Nephron (organoid): ENCODE measurements at regions not wholly inside any gene's neighbourhood (a gene's known extent, or its start where the extent isn't known, plus 50 kb on each side); places are given as distances from the start of the nearest gene placed in this dataset.
A peak's percentile ranks its signal among the peaks of the same experiment; 100 is the strongest.
"Not testable (repeated sequence)": the region's sequence is repeated elsewhere in the genome, so short reads cannot be mapped to it uniquely, and the experiment has no call there.

ENCODE experiments used
- H3K27ac Mint-ChIP-seq, 3 experiments: 2 replicates each; pipeline ENCODE4 v1.8.0; 2020; ENCODE audit warnings: mixed read lengths in 3 of 3, mild to moderate bottlenecking in 2 of 3, moderate library complexity in 1 of 3
- H3K27me3 Mint-ChIP-seq: 2 replicates; pipeline ENCODE4 v1.8.0; 2021; ENCODE audit warnings: low read depth, mild to moderate bottlenecking, moderate library complexity, mixed read lengths
- H3K36me3 Mint-ChIP-seq: 2 replicates; pipeline ENCODE4 v1.8.0; 2020; ENCODE audit warnings: low read depth, mixed read lengths
- H3K4me1 Mint-ChIP-seq: 2 replicates; pipeline ENCODE4 v1.8.0; 2020; ENCODE audit warnings: mixed read lengths
- H3K4me3 Mint-ChIP-seq, 3 experiments: 2 replicates each; pipeline ENCODE4 v1.8.0; 2020; ENCODE audit warnings: mild to moderate bottlenecking in 3 of 3, mixed read lengths in 3 of 3, moderate library complexity in 2 of 3
- H3K9me3 Mint-ChIP-seq: 2 replicates; pipeline ENCODE4 v1.8.0; 2020; ENCODE audit warnings: mixed read lengths
- TF ChIP-seq, protein P1 (sequence below), 3 experiments: fragments of 200-600 bp; sonication (generic); IDR thresholded peaks; one replicate each; pipeline ENCODE4 v1.5.0; 2021; ENCODE audit warnings: antibody characterized with exemption in 3 of 3; ENCODE audit not compliant: unreplicated experiment in 3 of 3

DNA sequence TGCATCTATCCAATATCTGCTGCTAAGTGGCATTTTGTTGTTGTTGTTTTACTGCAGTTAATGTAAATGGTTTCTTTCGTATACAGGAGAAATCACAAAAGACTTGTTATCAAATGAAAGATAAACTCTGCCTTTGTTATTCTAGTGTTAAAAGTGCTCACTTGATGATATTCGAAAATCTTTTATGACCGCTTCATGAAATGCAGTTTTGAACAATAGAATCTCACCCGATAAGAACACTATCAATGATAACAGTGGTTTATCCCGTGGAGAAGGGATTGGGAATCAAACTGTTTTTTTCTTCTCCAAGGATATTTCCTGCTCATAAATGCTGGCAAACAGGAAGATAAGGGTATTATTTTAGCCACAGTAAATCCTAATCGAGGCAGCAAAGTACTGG is 1366.3 kb downstream of the OLFM4 start:
- Mint-ChIP-seq H3K4me1 (no peaks in the 10 kb centered on the region), H3K27ac (no peak overlapping the region), H3K36me3 (no peaks in the 10 kb centered on the region), H3K4me3 (no peak overlapping the region), H3K9me3 (peaks cover 4% of the 10 kb centered on the region), H3K27me3 (no peaks in the 10 kb centered on the region)
- TF ChIP-seq, protein P1, sequence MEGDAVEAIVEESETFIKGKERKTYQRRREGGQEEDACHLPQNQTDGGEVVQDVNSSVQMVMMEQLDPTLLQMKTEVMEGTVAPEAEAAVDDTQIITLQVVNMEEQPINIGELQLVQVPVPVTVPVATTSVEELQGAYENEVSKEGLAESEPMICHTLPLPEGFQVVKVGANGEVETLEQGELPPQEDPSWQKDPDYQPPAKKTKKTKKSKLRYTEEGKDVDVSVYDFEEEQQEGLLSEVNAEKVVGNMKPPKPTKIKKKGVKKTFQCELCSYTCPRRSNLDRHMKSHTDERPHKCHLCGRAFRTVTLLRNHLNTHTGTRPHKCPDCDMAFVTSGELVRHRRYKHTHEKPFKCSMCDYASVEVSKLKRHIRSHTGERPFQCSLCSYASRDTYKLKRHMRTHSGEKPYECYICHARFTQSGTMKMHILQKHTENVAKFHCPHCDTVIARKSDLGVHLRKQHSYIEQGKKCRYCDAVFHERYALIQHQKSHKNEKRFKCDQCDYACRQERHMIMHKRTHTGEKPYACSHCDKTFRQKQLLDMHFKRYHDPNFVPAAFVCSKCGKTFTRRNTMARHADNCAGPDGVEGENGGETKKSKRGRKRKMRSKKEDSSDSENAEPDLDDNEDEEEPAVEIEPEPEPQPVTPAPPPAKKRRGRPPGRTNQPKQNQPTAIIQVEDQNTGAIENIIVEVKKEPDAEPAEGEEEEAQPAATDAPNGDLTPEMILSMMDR (IDR thresholded peaks at IDR 0.05; ENCODE audit: unreplicated experiment in 3 of 3), result no peak

DNA sequence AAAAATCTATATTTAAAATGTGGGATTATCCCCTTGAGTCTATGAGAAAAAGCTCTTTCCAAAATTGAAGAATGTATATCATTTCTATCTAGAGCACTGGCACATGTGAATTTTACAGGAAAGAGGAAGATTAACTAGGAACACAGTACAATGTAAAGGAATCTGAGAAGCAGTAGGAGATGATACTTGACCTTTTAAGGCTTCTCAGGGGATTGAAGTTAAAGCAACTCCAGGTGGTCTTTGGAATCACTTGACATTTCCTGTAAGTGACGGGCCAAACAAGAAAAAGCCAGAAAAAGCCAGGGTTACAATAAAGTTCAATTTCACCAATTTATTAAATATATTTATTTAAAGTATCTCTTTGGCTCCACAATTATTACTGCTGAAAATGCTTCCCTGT is 1373.9 kb downstream of the OLFM4 start:
- Mint-ChIP-seq H3K9me3 (no peaks in the 10 kb centered on the region), H3K36me3 (no peaks in the 10 kb centered on the region), H3K4me3 (no peak overlapping the region), H3K27me3 (no peaks in the 10 kb centered on the region), H3K27ac (no peak overlapping the region), H3K4me1 (no peaks in the 10 kb centered on the region)
- TF ChIP-seq, protein P1 (IDR thresholded peaks at IDR 0.05; ENCODE audit: unreplicated experiment in 3 of 3), result no peak

DNA sequence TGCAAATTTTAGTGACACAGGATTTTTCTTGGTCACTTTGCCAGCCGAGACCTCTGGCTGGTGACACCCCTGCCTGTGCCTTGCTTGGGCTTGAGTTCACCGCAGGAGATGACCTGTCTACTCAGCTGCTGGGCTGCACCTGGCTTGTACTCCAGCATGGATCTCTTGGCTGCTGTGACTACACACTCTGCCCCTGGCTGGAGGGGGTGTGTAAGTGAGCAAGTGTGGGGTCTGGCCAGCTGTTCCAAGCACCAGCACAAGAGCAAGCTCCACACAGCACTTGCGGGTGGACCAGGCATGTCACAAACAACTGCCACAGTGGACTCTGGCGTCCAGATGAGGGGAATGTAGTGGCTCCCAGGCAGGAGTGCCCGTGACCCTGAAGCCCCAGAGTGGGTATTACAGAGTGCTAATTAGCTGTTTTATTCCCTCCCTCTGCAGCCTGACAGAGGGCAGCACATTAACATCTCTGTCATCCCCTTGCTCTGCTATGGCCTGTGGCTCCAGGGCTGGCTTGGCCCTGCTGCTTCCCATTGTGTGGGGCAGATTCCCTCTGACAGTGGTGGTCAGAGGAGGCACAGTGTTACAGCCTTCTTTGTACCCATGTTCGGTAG is 1387.2 kb downstream of the OLFM4 start:
- Mint-ChIP-seq H3K4me3 (no peak overlapping the region), H3K27me3 (no peaks in the 10 kb centered on the region), H3K36me3 (no peaks in the 10 kb centered on the region), H3K9me3 (peaks cover 4% of the 10 kb centered on the region), H3K4me1 (no peaks in the 10 kb centered on the region), H3K27ac (no peak overlapping the region)
- TF ChIP-seq, protein P1 (IDR thresholded peaks at IDR 0.05; ENCODE audit: unreplicated experiment in 3 of 3), result no peak

DNA sequence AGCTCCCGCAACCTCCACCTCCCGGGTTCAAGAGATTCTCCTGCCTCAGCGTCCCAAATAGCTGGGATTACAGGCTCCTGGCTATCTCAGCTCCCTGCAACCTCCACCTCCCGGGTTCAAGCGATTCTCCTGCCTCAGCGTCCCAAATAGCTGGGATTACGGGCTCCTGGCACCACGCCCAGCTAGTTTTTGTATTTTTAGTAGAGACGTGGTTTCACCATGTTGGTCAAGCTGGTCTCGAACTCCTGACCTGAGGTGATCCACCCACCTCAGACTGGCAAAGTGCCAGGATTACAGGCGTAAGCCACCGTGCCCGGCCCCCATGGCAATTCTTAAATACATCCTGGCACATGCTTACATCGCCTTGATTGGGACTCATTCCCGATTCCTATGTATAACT is 1394.3 kb downstream of the OLFM4 start:
- not testable (repeated sequence) for H3K27ac Mint-ChIP-seq, H3K4me3 Mint-ChIP-seq, H3K27me3 Mint-ChIP-seq, H3K4me1 Mint-ChIP-seq, H3K9me3 Mint-ChIP-seq, H3K36me3 Mint-ChIP-seq

DNA sequence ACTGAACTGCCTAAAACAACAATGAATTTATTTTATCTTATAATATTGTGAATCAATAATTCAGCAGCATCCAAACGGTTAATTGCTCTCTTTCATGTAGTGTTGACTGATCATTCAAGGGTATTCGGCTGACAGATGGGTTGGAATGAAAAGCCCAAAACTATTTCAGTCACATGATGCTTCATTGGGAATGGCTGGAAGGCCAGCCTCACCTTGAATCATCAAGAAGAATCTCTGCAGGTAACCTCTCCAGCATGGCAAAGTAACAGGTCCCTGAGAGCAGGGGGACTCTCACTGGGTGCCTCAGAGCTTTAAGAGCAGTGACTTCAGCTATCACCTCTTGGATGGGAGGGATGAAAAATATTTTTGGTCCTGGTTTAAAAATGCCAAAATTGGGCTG is 1395.7 kb downstream of the OLFM4 start:
- Mint-ChIP-seq H3K4me1 (no peaks in the 10 kb centered on the region), H3K36me3 (no peaks in the 10 kb centered on the region), H3K27ac (no peak overlapping the region), H3K4me3 (no peak overlapping the region), H3K9me3 (no peaks in the 10 kb centered on the region), H3K27me3 (no peaks in the 10 kb centered on the region)
- TF ChIP-seq, protein P1 (IDR thresholded peaks at IDR 0.05; ENCODE audit: unreplicated experiment in 3 of 3), result no peak

DNA sequence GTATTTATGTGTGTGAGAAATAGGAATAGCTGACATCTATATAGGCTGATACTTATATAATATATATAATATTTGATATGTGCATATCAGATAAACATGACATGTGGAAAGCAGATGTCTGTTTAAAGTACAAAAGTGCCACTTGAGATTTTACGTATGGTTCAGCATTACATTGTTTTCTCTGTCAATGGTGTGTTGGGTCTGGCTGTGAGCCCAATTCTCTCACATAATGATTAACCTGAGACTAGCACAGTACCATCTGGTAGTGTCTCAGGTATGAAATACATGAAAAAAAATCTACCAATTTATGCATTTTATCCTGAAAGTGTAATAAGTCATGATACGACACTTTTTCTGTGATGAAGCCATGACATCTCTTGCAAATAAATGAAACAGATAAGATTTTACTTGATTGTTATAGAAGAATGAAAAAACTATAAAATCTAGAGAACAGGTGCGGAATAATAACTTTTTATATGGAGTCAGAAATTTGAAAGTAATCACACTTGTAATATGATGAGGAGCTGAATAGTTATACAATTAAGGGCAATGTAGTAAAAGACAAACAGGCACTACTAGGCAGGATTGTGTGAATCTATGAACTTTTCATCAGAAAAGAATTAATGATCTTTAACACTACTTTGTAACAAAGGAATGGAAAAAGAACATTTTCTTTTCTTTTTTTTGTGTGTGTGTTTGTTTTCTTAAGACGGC is 1405.0 kb downstream of the OLFM4 start:
- Mint-ChIP-seq H3K4me1 (peaks cover 4% of the 10 kb centered on the region), H3K27ac (peak overlapping the region in 1 of 3 experiments; percentile 34), H3K9me3 (no peaks in the 10 kb centered on the region), H3K27me3 (no peaks in the 10 kb centered on the region), H3K36me3 (no peaks in the 10 kb centered on the region), H3K4me3 (no peak overlapping the region)
- TF ChIP-seq, protein P1 (IDR thresholded peaks at IDR 0.05; ENCODE audit: unreplicated experiment in 3 of 3), result no peak

DNA sequence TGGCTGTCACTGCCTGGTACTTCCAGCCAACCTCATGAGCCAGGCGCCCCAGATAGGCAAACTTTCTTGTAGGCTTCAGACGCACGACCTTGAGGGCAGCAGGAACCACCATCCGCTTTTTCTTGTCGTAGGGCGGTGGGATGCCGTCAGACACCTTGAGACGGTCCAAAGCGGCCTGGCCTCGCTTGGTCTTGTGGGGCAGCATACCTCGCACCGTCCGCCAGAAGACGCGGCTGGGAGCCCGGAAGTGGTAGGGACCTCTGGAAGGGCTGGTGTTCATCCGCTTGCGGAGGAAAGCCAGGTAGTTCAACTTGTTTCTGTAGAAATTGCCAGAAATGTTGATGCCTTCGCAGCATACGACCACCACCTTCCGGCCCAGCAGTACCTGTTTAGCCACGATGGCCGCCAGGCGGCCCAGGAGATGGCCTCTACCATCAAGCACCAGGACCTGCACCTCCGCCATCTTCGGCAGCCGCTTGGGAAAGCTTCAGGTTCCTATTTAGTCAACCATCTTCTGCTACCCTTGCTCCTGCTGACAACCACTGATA is 1412.3 kb downstream of the OLFM4 start:
- H3K9me3 Mint-ChIP-seq, H3K27me3 Mint-ChIP-seq, H3K36me3 Mint-ChIP-seq, H3K4me3 Mint-ChIP-seq, H3K4me1 Mint-ChIP-seq, H3K27ac Mint-ChIP-seq: not testable (repeated sequence)
